ENCODE measurements at regions not wholly inside any gene's neighbourhood (a gene's known extent, or its start where the extent isn't known, plus 50 kb on each side); places are given as distances from the start of the nearest gene placed in this dataset.

DNA sequence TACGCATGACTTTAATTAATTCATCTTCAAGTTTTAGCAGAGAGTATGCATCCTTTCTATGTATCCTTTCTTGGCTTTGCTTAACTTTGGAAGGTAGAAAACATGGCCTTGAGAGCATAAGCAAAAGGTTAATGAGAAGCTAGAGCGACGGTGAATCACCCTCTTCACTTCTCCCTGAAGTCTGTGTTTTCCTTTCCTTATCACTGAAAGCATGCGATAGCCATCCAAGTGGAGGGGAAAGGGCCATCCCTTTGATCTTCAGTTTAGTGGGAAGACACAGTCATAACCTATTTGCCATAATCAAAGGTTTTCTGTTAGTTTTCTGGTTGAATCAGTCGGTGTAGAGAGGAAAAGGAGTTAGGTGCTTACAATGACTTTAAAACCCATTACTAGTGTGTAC lies 354.0 kb upstream of the ROBO2 start:
- no TSS peak for BruUV-seq (replicated peaks)
- TF ChIP-seq EZH2 (IDR thresholded peaks at IDR 0.05; ENCODE audit: low read length, unreplicated experiment) (no peak), EZH2phosphoT487 (IDR thresholded peaks at IDR 0.05; ENCODE audit: borderline replicate concordance, low read length) (no peak)
- TF ChIP-seq, protein P1, sequence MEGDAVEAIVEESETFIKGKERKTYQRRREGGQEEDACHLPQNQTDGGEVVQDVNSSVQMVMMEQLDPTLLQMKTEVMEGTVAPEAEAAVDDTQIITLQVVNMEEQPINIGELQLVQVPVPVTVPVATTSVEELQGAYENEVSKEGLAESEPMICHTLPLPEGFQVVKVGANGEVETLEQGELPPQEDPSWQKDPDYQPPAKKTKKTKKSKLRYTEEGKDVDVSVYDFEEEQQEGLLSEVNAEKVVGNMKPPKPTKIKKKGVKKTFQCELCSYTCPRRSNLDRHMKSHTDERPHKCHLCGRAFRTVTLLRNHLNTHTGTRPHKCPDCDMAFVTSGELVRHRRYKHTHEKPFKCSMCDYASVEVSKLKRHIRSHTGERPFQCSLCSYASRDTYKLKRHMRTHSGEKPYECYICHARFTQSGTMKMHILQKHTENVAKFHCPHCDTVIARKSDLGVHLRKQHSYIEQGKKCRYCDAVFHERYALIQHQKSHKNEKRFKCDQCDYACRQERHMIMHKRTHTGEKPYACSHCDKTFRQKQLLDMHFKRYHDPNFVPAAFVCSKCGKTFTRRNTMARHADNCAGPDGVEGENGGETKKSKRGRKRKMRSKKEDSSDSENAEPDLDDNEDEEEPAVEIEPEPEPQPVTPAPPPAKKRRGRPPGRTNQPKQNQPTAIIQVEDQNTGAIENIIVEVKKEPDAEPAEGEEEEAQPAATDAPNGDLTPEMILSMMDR (conservative IDR thresholded peaks at IDR 0.05; ENCODE audit: low read depth, low read length), result no peak
- Histone ChIP-seq H3K4me3 (ENCODE audit: low read length) (no peak overlapping the region), H3K36me3 (ENCODE audit: low read depth, low read length) (no peaks in the 10 kb centered on the region), H3K27ac (ENCODE audit: low read length) (no peak overlapping the region), H3K79me2 (ENCODE audit: low read length) (no peaks in the 10 kb centered on the region), H3K4me2 (ENCODE audit: low read length) (no peak overlapping the region), H4K20me1 (ENCODE audit: low read length) (no peaks in the 10 kb centered on the region), H3K9ac (ENCODE audit: low read length) (no peak overlapping the region), H3K9me2 (replicated peaks; ENCODE audit: low read length) (no peaks in the 10 kb centered on the region), H3K9me3 (ENCODE audit: low read length) (no peaks in the 10 kb centered on the region), H3F3A (ENCODE audit: low read length, unreplicated experiment) (no peaks in the 10 kb centered on the region), H3K27me3 (ENCODE audit: low read length) (peaks cover 37% of the 10 kb centered on the region), H3K4me1 (ENCODE audit: insufficient read depth, low read length) (no peaks in the 10 kb centered on the region), H2AFZ (ENCODE audit: low read length) (no peak overlapping the region)
- intact Hi-C loops (cut with micrococcal nuclease), result no loop called here
- ChIA-PET POLR2A (ENCODE audit: unreplicated experiment) (no interaction called here), CTCF (no interaction called here)
- no peak for ATAC-seq
- DNase-seq, result no peak

DNA sequence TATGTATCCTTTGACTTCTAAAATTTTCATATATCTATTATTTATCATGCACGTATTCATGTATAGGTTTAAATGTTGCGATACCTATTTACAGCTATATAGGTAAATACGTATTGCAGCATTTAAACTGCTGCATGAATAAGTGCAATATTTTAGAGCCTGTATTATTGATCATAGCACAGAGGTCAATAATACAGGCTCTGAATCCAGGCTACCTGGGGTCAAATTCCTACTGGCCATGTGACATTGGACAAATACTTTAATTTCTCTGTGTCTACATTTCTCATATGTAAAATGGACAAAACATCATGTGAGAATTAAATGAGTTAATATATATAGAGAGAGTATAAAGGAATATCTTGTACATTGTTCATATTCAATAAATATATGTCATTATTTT lies 352.9 kb upstream of the ROBO2 start:
- POLR2A ChIA-PET (ENCODE audit: unreplicated experiment), result no interaction called here
- H3K4me3 ChIP-seq (ENCODE audit: low read length), result no peak overlapping the region
- no peaks in the 10 kb centered on the region for H3K4me1 ChIP-seq (ENCODE audit: insufficient read depth, low read length)
- no TSS peak for BruUV-seq (replicated peaks)
- intact Hi-C loops (cut with micrococcal nuclease), result no loop called here
- H3K9me2 ChIP-seq (replicated peaks; ENCODE audit: low read length), result no peaks in the 10 kb centered on the region
- no peaks in the 10 kb centered on the region for H4K20me1 ChIP-seq (ENCODE audit: low read length)
- no peak for TF ChIP-seq EZH2 (IDR thresholded peaks at IDR 0.05; ENCODE audit: low read length, unreplicated experiment)
- TF ChIP-seq, protein P1 (conservative IDR thresholded peaks at IDR 0.05; ENCODE audit: low read depth, low read length), result no peak
- TF ChIP-seq EZH2phosphoT487 (IDR thresholded peaks at IDR 0.05; ENCODE audit: borderline replicate concordance, low read length), result no peak
- no peak overlapping the region for H3K27ac ChIP-seq (ENCODE audit: low read length)
- H3K4me2 ChIP-seq (ENCODE audit: low read length), result no peak overlapping the region
- CTCF ChIA-PET, result no interaction called here
- no peaks in the 10 kb centered on the region for H3K9me3 ChIP-seq (ENCODE audit: low read length)
- H3F3A ChIP-seq (ENCODE audit: low read length, unreplicated experiment), result no peaks in the 10 kb centered on the region
- H2AFZ ChIP-seq (ENCODE audit: low read length), result no peak overlapping the region
- no peaks in the 10 kb centered on the region for H3K36me3 ChIP-seq (ENCODE audit: low read depth, low read length)
- DNase-seq (no peak), ATAC-seq (no peak)
- no peak overlapping the region for H3K9ac ChIP-seq (ENCODE audit: low read length)
- H3K79me2 ChIP-seq (ENCODE audit: low read length), result no peaks in the 10 kb centered on the region
- H3K27me3 ChIP-seq (ENCODE audit: low read length), result peaks cover 29% of the 10 kb centered on the region; the same call in 1 of the 2 replicates

DNA sequence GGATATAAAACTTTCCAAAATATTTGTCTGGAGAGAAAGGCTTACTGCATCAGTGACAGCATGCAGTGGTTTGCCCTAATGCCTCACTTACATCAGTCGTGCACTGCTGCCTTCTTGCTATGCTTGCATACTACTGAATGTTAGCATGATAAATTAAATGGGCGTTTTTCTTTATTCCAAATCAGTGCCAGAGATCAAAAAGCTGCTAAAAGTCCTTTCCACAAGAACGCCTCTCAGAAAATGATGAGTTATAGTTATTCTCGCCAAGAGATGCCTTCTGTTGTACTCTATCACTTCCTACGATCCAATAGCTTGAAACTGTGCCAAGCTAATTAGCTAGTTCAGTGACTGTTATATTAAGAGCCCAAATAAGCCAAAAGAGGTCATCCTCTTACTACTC lies 345.8 kb upstream of the ROBO2 start:
- BruUV-seq (replicated peaks), result no TSS peak
- Histone ChIP-seq H3K27me3 (ENCODE audit: low read length) (peaks cover 22% of the 10 kb centered on the region), H3K9ac (ENCODE audit: low read length) (no peak overlapping the region), H3K4me3 (ENCODE audit: low read length) (no peak overlapping the region), H2AFZ (ENCODE audit: low read length) (no peak overlapping the region), H3F3A (ENCODE audit: low read length, unreplicated experiment) (no peaks in the 10 kb centered on the region), H3K36me3 (ENCODE audit: low read depth, low read length) (no peaks in the 10 kb centered on the region), H3K4me1 (ENCODE audit: insufficient read depth, low read length) (no peaks in the 10 kb centered on the region), H3K79me2 (ENCODE audit: low read length) (no peaks in the 10 kb centered on the region), H3K27ac (ENCODE audit: low read length) (no peak overlapping the region), H3K9me2 (replicated peaks; ENCODE audit: low read length) (no peaks in the 10 kb centered on the region), H3K4me2 (ENCODE audit: low read length) (no peak overlapping the region), H3K9me3 (ENCODE audit: low read length) (no peaks in the 10 kb centered on the region), H4K20me1 (ENCODE audit: low read length) (no peaks in the 10 kb centered on the region)
- DNase-seq (no peak), ATAC-seq (no peak)
- POLR2A ChIA-PET (ENCODE audit: unreplicated experiment), result no interaction called here
- TF ChIP-seq EZH2phosphoT487 (IDR thresholded peaks at IDR 0.05; ENCODE audit: borderline replicate concordance, low read length) (no peak), EZH2 (IDR thresholded peaks at IDR 0.05; ENCODE audit: low read length, unreplicated experiment) (no peak)
- TF ChIP-seq, protein P1 (conservative IDR thresholded peaks at IDR 0.05; ENCODE audit: low read depth, low read length), result no peak
- intact Hi-C loops (cut with micrococcal nuclease), result no loop called here
- CTCF ChIA-PET, result no interaction called here
